T1000 (cell line): ENCODE measurements at regions not wholly inside any gene's neighbourhood (a gene's known extent, or its start where the extent isn't known, plus 50 kb on each side); places are given as distances from the start of the nearest gene placed in this dataset.
A peak's percentile ranks its signal among the peaks of the same experiment; 100 is the strongest.
"Not testable (repeated sequence)": the region's sequence is repeated elsewhere in the genome, so short reads cannot be mapped to it uniquely, and the experiment has no call there.

ENCODE experiments used
- DNase-seq: peaks from one replicate; lab custom pipeline; 2025; ENCODE audit warnings: mixed read lengths; lab: John Stamatoyannopoulos, UW

DNA sequence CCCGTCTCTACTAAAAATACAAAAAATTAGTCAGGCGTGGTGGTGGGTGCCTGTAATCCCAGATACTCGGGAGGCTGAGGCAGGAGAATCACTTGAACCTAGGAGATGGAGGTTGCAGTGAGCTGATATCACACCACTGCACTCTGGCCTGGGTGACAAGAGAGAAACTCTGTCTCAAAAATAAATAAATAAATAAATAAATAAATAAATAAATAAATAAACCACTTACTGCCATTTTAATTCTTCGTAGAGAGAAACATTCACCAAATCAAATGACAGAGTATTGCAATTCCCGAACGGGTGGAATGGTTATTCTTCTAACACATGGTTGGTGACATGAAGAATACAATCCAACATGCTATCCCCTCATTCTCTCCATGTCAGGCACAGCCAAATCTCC, 754.3 kb upstream of the AUTS2 start:
- not testable (repeated sequence) for DNase-seq

DNA sequence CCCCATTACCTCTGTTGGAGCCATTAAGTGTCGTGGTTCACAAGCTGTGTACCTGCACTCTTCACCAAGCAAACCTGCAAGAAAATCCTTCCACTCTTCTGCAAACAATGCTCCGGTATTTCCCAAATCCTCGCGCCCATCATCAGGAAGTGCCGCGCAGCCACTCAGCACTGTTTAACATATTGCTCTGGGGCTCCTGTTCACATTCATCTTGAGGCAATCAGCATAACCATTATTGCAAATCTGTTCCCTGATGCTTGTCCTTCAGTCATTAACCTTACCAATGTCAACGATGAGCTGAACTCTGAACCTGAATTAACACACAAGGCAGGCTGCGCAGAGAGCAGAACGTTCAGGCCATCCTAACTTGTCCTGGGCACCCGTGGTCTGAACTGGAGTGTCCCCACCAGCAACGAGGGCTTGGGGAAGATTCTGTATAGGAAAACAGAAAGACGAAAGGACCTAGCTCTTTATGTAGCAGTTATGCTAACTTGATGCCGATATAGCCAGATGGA, 751.4 kb upstream of the AUTS2 start:
- no peak for DNase-seq

DNA sequence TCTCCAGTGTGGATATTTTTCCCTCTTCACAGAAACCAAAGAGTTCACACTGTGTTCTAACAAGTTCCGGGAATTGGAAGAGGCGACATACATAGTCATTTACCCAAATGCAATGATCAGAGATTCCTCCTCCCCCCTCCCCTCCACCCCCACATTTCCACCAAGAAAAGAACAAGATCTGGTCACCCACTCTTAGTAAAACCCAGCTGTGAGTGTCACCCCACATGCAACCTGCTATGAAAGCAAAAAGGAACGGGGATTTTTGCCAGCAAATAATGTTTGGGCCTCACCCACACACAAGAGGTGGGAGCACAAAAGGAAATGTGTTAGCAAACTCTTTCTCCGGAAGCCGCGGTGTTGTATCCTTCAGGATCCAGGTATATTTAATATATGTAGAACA, 745.0 kb upstream of the AUTS2 start:
- no peak for DNase-seq

DNA sequence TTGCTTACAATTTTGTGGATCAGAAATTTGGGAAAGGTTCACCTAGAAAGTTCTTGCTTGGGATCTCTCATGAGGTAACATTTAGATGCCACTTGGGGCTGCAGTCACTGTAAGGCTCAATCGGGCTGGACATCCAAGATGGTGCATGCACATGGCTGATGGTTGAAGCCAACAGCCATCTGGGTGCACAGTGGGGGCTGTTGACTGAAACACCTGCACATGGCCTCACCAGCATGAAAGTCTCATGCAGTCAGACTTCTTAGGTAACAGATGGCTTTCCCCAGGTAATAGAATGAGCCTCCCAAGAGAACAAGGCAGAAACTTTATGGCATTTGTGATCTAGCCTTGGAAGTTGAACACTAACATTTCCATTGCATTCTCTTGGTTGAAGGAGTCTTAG, 740.7 kb upstream of the AUTS2 start:
- no peak for DNase-seq

DNA sequence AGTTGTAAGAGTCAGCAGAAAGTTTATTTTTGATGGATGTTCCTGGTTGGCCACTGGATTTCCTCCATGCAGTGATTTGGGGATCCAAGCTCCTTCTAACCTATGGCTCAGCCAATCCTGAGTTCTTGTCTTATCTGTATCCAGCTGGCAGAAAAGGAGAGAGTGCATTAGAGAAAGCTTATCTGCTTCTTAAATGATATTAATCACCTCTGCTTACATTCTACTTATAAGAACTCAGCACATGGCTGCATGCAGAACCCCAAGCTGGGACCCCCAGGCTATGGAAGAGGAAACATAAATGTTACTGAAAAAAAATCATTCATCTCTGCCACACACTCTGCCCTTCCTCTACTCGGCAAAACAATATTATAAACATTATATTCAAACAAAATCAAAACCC, 739.8 kb upstream of the AUTS2 start:
- DNase-seq: no peak

DNA sequence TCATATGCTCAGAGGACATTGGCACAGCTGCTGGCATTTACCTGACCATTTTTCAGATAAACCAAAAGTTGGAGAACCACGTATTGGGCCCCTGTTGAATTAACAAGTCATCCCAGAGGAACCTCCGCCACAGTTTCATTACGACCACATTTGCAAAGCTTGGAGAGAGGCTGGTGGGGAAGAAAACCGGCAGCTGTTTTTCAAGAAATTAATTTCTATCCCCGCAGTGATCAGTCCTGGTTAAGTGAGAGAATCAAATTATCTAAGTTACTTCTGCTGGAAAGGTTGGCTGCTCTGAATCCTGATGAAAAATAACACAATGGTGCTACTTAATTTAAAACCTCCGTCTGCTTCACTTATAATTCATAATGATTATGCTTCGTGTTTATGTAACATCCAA, 737.1 kb upstream of the AUTS2 start:
- no peak for DNase-seq

DNA sequence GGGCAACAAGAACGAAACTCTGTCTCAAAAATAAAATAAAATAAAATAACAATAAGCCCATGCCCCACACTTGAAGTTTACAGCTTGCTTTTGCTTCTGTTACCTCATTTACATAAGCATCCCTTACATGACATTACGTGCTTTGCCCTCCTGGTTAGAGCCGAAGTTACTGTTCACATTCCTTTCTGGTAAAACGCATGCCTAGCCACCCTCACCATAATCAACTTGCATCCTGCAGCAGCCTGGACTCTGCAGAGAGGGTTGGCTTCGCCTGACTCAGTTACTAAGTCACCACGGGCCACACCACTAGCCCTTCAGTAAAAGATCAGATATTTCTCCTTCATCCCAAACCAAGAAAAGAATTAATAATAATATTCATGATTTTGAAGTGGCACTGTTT, 736.0 kb upstream of the AUTS2 start:
- DNase-seq: no peak

DNA sequence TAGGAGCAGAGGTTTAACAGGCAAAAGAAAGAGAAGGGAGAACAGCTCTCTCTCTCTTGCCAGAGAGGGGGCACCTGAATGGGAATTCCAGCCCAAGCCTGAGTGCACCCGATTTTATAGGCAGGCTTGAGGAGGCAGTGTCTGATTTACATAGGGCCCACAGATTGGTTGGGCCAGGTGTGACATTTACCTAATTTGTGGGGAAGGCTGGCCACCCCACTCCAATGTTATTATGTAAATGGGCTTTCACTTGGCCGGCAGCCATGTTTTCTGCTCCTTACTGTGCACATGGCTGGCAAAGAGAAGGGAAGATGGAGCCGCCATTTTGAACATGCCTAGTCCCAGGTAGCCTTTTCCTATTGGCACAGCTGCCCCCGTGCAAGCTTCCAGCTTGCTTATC, 735.5 kb upstream of the AUTS2 start:
- no peak for DNase-seq

DNA sequence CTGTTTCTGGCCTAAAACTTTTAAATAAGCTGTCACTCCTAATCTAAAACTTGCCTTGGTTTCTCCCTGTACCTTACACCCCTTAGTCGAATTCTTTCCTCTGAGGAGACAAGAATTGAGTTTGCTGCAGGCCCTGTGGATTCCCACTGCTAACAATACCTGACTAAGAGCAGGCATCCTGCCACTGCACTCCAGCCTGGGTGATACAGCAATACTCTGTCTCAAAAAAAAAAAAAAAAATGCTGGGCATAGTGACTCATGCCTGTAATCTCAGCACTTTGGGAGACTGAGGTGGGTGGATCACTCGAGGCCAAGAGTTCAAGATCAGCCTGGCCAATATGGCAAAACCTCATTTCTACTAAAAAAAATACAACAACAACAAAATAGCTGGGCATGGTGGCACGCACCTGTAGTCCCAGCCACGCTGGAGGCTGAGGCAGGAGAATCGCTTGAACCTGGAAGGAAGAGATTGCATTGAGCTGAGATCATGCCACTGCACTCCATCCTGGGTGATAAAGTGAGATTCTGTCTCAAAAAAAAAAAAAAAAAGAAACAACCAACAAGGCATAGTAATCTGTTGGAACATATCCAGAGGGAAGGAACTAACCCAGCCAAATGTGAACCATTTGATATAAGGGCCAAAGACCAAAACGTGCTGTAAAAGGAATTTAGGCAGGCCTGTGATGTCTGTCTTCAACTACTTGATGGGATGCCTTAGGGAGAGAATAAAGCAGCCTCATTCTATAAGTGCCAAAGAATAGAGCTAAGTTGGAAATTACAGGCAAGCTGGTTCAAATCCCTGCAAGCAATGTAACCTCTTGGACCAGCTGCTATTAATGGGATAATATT, 732.7 kb upstream of the AUTS2 start:
- no peak for DNase-seq

DNA sequence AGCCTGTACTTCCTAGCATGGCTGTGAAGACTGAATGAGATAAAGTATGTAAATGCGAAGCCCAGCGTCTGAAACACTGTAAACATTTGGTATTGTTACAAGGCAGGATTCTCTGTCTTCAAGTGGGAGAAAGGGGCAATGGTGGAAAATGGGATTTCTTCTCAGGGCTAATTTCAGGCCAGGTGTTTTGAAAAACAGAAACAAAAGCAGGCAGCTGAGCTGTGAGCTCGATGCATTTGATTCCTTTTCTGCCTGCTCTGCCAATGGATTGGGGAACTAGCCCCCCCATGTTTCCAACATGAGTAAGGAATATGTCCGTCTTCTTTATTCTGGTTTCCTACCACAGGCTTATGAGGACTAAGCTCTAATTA, 732.1 kb upstream of the AUTS2 start:
- DNase-seq: no peak

DNA sequence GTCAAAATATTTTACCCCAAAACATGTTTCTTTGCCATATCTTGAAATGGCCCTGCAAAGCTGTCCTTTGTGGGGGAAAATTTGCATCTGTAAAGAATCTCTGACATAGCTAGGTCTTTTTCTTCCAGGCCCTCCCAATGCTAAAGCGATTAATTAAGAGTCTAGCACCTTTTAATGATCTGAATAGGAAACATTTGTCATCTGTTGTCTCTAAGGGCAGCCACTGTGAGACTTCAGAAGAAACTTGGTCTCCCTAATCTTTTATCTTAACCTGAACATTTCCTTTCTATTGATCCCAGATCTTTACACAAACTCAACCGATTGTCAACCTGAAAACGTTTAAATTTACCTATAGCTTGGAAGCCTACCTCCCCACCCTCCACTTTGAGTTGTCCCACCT, 731.6 kb upstream of the AUTS2 start:
- not testable (repeated sequence) for DNase-seq

DNA sequence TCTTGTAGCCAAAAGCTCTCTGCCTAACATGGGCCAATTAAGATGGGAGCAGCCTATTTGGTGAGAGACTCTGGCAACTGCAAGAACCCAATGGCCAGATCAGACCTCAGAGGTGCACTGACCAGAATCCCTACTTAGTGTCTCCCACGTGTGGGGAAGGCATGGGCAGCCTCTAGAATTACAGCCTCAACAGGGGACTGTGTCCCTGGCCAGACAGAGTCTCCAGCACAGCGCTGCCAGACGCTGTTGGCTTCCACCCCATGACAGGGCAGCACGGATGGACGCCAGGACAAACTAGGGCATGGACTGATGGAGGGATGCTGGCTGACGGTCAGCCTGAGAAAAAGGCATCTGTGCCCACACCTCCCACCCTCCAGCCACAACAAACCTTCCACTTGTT, 729.3 kb upstream of the AUTS2 start:
- no peak for DNase-seq

DNA sequence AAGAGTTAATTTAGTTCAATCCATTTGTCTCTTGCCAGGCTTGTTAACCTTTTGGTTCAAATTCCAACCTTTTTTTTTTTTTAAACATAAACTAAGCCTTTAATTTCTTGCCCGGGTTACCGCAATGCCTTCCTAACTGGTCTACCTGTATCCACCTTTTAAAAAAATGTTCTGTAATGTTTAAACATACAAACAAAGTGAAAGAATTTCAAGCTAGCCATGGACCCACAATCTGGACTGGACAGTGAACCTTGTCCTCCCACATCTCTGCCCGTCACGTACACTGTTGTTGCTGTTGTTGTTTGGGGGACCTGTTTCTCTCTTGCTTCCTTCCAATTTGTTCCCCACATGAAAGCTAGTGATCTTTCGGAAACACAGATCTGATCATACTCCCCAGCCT, 724.7 kb upstream of the AUTS2 start:
- no peak for DNase-seq

DNA sequence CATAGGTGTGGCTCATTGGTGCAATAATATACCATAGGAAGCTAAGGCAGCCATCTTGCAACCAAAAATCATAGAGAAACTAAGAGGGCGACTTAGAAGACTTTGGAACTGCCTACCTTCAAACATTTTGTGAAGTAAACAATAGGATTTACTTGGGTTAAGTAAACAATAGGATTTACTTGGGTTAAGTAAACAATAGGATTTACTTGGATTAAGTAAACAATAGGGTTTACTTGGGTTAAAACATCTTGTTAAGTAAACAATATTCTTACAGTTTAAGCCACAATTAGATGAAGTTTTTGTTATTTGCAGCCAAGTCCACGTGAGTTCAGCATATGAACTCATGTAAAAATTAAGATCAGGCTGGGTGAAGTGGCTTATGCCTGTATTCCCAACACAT, 722.4 kb upstream of the AUTS2 start:
- no peak for DNase-seq

DNA sequence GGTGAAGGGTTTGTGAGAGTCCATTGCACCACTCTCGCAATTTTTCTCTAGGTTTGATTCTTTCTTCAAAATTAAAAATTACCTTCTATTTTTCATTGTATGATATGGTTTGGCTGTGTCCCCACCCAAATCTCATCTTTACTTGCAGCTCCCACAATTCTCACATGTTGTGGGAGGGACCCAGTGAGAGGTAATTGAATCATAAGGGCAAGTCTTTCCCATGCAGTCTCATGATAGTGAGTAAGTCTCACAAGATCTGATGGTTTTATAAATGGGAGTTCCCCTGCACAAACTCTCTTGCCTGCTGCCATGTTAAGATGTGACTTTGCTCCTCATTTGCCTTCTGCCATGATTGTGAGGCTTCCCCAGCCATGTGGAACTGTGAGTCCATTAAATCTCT, 711.2 kb upstream of the AUTS2 start:
- DNase-seq: not testable (repeated sequence)

DNA sequence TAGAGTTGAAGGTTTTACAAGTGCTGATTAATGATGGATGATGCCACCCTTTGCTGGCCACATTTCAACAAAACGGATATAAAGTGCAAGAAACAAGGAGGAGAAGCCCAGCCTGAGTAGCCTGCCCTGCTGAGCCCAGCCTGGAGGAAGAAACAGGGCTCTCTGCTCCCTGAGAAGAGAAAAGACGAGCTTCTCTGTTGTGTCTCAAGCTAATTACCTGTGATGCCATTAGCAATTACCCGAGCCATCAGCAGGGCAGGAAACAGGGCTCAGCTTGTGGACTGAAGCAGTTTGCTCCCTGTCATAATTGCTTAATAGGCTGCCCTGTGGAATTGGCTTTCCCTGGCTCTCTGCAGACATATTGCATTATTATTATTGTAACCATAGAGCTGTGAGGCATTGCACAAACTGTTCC, 709.3 kb upstream of the AUTS2 start:
- DNase-seq: no peak

DNA sequence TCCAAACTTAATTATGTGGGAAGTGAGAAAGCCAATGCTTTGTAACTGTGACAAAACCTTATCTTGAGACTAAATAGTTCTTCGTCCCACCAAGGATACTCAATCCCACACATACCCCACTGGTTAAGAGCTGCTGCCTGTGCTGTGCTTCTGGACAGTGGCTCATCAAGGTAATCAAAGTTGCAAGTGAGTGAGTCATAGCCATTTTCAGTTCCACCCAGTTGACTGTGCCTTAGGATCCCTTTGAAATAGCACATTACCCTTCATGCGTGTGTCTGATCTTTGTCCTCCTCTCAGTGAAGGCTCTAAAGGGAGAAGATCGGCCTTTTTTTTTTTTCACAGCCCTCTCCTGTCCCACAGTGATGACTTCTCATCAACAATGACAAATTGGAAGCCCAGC, 706.0 kb upstream of the AUTS2 start:
- peak; percentile 7 for DNase-seq

DNA sequence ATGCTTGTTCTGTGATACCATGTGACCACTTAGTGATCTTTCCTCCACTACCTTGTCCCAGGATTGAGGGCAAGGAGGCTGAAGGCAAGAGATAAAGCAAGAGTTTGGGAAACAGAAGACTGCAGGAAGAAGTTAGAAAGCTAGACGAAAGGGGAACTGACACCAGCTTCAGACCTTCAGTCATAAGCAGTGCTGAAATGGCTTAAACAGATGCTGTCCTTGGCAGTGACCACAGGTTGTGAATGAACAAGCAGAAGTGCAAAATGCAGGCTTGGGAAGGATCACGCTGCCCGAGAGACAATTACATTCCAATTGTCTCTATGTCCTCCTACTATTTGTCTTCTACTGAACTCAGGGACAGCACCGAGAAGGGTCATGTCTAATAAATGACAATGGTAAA, 704.9 kb upstream of the AUTS2 start:
- DNase-seq: no peak

DNA sequence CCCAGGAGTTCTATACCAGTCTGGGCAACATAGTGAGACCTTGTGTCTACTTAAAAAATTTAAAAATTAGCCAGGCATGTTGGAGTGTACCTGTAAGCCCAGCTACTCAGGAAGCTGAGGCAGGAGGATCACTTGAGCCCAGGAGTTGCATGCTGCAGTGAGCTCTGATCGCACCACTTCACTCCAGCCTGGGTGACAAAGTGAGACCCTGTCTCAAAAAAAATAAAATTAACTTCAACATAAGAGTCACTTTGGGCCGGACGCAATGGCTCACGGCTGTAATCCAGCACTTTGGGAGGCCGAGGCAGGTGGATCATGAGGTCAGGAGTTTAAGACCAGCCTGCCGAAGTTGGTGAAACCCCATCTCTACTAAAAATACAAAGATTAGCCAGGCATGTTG, 699.1 kb upstream of the AUTS2 start:
- not testable (repeated sequence) for DNase-seq

DNA sequence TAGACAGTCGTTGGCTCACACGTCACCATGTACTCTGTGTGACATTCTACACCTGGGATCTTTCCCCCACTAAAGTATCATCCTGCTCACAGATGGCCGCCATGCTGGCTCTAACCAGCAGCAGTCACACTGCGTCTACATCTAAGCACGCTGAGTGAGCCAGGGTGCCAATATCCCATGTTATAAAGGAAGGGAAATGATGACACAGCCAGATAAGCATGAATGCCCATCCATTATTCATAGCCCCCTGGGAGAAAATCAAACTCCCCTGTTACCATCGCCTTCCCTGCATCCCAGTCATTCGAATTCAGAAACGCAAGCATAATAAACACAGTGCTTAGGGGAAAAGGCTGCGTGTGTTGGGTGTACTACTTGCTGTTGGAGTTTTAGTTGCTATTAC, 698.2 kb upstream of the AUTS2 start:
- no peak for DNase-seq

DNA sequence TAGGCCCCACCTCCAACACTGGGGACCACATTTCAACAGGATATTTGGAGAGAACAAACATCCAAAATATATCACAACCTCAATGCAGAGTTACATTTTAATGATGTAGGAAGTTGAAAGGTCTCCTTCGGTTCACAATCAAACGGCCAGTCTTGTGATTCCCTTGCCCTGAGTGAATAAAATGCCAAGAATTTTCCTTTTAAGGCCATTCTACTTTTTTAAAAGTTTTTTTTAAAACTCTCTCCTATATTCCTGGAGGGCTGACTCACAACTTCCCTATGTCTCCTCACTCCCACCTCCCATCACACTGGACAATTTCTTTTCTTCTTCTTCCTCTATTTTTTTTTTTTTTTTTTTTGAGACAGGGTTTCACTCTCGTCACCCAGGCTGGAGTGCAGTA, 693.6 kb upstream of the AUTS2 start:
- no peak for DNase-seq

DNA sequence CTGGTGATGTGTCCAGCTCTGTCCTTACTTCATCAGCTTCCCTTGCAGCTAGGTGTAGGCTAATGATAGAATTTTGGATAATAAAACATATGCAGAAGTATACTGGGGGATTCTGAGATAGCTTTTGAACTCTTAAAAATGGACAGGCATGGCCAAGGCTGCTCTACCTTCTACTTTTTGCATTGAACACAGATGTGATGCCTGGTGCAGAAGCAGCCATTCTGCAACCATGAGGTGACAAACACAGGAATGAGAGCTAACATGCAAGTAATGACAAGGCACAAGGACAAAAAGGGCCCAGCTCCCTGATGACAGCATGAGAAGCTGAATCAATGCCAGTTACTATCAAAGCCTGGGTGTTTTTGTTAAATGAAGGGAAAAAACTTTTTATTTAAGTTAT, 686.5 kb upstream of the AUTS2 start:
- no peak for DNase-seq

DNA sequence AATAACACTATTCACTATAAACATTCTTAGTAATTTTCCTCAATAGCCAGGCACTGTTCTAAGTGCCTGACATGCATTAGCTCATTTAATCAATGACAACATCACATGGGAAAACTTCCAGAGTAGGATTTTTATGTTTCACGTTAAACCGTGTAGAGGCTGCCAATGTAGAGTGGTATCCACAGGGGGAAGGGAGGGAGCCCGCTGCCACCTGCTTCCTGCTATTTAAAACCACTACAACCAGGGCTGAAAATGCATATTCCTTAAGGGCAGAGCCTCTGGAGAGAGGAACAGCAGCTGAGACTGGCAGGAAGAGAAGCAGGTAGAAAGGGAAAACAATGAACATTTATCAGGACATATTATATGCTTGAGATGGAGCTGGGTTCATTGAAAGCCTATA, 684.3 kb upstream of the AUTS2 start:
- no peak for DNase-seq

DNA sequence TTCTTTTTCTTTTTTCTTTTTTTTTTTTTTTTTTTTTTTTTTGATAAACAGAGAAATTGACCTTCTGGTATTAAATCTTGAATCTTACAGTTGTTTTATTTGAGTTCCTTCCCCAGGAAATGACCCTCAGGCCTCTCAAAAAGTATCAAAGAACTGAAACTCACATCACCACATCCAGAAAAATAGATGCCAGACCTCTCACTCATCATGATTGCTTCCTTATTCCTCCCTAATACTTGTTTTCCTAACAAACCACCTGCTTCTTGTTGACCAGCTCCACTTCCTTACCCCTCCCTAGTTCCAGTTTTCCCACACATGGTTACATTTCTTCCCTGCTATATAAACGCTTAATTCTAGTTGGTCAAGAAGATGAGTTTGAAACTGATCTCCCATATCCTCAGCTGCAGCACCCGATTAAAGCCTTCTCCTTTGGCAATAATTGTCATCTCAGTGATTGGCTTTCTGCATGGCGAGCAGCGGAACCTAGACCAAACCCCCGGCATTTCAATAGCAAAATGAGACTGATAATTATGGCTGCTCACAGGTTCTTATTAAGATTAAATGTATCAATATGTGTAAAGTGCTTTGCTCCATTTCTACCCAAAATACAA, 681.1 kb upstream of the AUTS2 start:
- no peak for DNase-seq
